Astrocyte (in vitro differentiated cells and primary cell): ENCODE measurements at regions not wholly inside any gene's neighbourhood (a gene's known extent, or its start where the extent isn't known, plus 50 kb on each side); places are given as distances from the start of the nearest gene placed in this dataset.

Experiments
- DNase-seq: peaks from one replicate; pipeline ENCODE4 v3.0.0-alpha.2; 2010; ENCODE audit warnings: low read depth
- FAIRE-seq: peaks from 2 replicates; lab custom pipeline; 2011; peaks lifted over from hg19 to GRCh38; lab: Jason Lieb, UNC
- H2AFZ ChIP-seq: 2 replicates; pipeline ENCODE4 v1.6.0; 2012; ENCODE audit warnings: low read depth, low read length, inconsistent platforms
- H3K27ac ChIP-seq: 2 replicates; pipeline ENCODE4 v1.5.1; 2011; ENCODE audit warnings: low read depth, low read length, inconsistent platforms
- H3K27me3 ChIP-seq: 2 replicates; pipeline ENCODE4 v1.6.0; 2011; ENCODE audit warnings: low read length, inconsistent platforms; ENCODE audit not compliant: insufficient read depth
- H3K36me3 ChIP-seq: 2 replicates; pipeline ENCODE4 v1.5.1; 2011; ENCODE audit warnings: low read length, inconsistent platforms; ENCODE audit not compliant: insufficient read depth
- H3K4me1 ChIP-seq: 2 replicates; pipeline ENCODE4 v1.5.1; 2011; ENCODE audit warnings: low read length, inconsistent platforms; ENCODE audit not compliant: insufficient read depth
- H3K4me2 ChIP-seq: 2 replicates; pipeline ENCODE4 v1.6.0; 2012; ENCODE audit warnings: low read length, inconsistent platforms
- H3K4me3 ChIP-seq: 2 replicates; pipeline ENCODE4 v1.5.1; 2011; ENCODE audit warnings: low read depth, mild to moderate bottlenecking, low read length, inconsistent platforms; ENCODE audit not compliant: insufficient read depth
- H3K79me2 ChIP-seq: 2 replicates; pipeline ENCODE4 v1.6.0; 2012; ENCODE audit warnings: mild to moderate bottlenecking, low read length, inconsistent platforms; ENCODE audit not compliant: insufficient read depth
- H3K9ac ChIP-seq: 2 replicates; pipeline ENCODE4 v1.6.0; 2012; ENCODE audit warnings: mild to moderate bottlenecking, low read length, inconsistent platforms
- H3K9me3 ChIP-seq: 2 replicates; pipeline ENCODE4 v1.5.1; 2012; ENCODE audit warnings: low read depth, mild to moderate bottlenecking, low read length, inconsistent platforms; ENCODE audit not compliant: insufficient read depth
- H4K20me1 ChIP-seq: 2 replicates; pipeline ENCODE4 v1.6.0; 2012; ENCODE audit warnings: low read length, inconsistent platforms; ENCODE audit not compliant: insufficient read depth
- H3K27ac Mint-ChIP-seq: one replicate; pipeline ENCODE4 v1.8.0; 2021; ENCODE audit warnings: mild to moderate bottlenecking, mixed read lengths; ENCODE audit not compliant: unreplicated experiment
- H3K27me3 Mint-ChIP-seq: one replicate; pipeline ENCODE4 v1.8.0; 2021; ENCODE audit warnings: low read depth, mixed read lengths; ENCODE audit not compliant: unreplicated experiment
- H3K36me3 Mint-ChIP-seq: one replicate; pipeline ENCODE4 v1.8.0; 2021; ENCODE audit warnings: low read depth, mixed read lengths; ENCODE audit not compliant: unreplicated experiment
- H3K4me1 Mint-ChIP-seq: one replicate; pipeline ENCODE4 v1.8.0; 2021; ENCODE audit warnings: low read depth, mixed read lengths; ENCODE audit not compliant: unreplicated experiment
- H3K4me3 Mint-ChIP-seq: one replicate; pipeline ENCODE4 v1.8.0; 2021; ENCODE audit warnings: mild to moderate bottlenecking, moderate library complexity, mixed read lengths; ENCODE audit not compliant: unreplicated experiment
- H3K9me3 Mint-ChIP-seq: one replicate; pipeline ENCODE4 v1.8.0; 2021; ENCODE audit warnings: mild to moderate bottlenecking, mixed read lengths; ENCODE audit not compliant: unreplicated experiment
- EZH2 ChIP-seq: IDR thresholded peaks from 2 replicates; pipeline ENCODE4 v1.6.1; 2012; ENCODE audit warnings: mild to moderate bottlenecking, low read length, inconsistent platforms; ENCODE audit not compliant: insufficient read depth
- TF ChIP-seq, protein P1 (sequence below): IDR thresholded peaks from 2 replicates; pipeline ENCODE4 v1.5.1; 2011; ENCODE audit warnings: low read depth, mild to moderate bottlenecking, inconsistent platforms, low read length, moderate library complexity; ENCODE audit not compliant: insufficient read depth

DNA sequence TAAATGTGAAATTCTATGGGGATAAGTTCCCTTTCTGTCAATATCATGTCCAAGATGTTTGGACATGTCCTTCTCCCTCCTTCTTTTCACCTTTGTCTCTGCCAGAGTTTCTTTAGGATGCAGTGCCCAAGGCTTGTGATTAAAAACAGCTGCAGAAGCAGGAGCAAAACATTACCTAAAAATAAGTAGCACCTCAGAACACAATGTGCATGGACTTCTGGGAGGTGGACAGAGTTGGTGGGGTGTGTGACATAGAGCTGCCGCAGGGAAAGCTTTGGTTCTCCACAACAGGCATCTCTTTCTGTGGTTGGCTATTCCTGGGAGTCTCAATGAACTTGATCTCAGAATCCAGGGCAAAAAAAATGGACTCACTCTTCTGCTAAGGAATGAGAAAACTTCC is 97.0 kb downstream of the SEC61B start:
- Histone ChIP-seq H2AFZ (no peak overlapping the region), H3K4me3 (no peak overlapping the region), H3K9me3 (no peaks in the 10 kb centered on the region), H3K36me3 (no peaks in the 10 kb centered on the region), H3K9ac (no peak overlapping the region), H3K79me2 (no peaks in the 10 kb centered on the region), H3K4me1 (no peaks in the 10 kb centered on the region), H4K20me1 (no peaks in the 10 kb centered on the region), H3K27ac (no peak overlapping the region), H3K27me3 (peaks cover 4% of the 10 kb centered on the region), H3K4me2 (no peak overlapping the region)
- DNase-seq, result no peak
- FAIRE-seq, result no peak
- Mint-ChIP-seq H3K27me3 (no peaks in the 10 kb centered on the region), H3K9me3 (no peaks in the 10 kb centered on the region), H3K36me3 (no peaks in the 10 kb centered on the region), H3K4me1 (no peaks in the 10 kb centered on the region), H3K27ac (no peak overlapping the region), H3K4me3 (no peak overlapping the region)
- TF ChIP-seq, protein P1, sequence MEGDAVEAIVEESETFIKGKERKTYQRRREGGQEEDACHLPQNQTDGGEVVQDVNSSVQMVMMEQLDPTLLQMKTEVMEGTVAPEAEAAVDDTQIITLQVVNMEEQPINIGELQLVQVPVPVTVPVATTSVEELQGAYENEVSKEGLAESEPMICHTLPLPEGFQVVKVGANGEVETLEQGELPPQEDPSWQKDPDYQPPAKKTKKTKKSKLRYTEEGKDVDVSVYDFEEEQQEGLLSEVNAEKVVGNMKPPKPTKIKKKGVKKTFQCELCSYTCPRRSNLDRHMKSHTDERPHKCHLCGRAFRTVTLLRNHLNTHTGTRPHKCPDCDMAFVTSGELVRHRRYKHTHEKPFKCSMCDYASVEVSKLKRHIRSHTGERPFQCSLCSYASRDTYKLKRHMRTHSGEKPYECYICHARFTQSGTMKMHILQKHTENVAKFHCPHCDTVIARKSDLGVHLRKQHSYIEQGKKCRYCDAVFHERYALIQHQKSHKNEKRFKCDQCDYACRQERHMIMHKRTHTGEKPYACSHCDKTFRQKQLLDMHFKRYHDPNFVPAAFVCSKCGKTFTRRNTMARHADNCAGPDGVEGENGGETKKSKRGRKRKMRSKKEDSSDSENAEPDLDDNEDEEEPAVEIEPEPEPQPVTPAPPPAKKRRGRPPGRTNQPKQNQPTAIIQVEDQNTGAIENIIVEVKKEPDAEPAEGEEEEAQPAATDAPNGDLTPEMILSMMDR, result no peak
- TF ChIP-seq EZH2, result no peak

DNA sequence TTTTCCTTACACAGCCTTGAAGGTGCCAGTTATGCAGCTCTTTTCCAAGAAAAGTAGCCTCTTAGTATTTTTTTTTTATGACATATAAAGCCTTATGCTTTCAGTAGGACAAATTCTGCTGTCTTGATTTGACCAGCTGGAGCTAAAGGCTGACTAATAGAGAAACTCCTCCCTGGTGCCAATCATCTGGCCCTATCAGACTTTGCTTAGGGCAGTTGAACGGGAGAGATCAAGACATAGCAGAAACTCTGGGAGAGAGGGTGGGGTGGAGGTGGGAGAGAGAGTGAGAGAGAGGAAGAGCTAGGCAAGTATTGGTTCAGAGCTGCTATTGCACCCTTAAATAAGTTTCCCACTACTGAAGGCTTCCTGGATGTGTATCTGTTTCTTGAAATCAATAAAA is 100.2 kb downstream of the SEC61B start:
- H3K9ac ChIP-seq, result no peak overlapping the region
- no peak overlapping the region for H3K4me3 ChIP-seq
- H3K4me1 ChIP-seq, result no peaks in the 10 kb centered on the region
- no peak overlapping the region for H2AFZ ChIP-seq
- H3K27ac ChIP-seq, result no peak overlapping the region
- no peaks in the 10 kb centered on the region for H3K36me3 Mint-ChIP-seq
- no peaks in the 10 kb centered on the region for H3K27me3 ChIP-seq
- DNase-seq, result no peak
- H3K4me2 ChIP-seq, result no peak overlapping the region
- peaks cover 11% of the 10 kb centered on the region for H3K27me3 Mint-ChIP-seq
- no peak overlapping the region for H3K4me3 Mint-ChIP-seq
- H4K20me1 ChIP-seq, result no peaks in the 10 kb centered on the region
- no peaks in the 10 kb centered on the region for H3K36me3 ChIP-seq
- FAIRE-seq, result no peak
- H3K27ac Mint-ChIP-seq, result no peak overlapping the region
- H3K9me3 Mint-ChIP-seq, result no peaks in the 10 kb centered on the region
- H3K9me3 ChIP-seq, result no peaks in the 10 kb centered on the region
- no peaks in the 10 kb centered on the region for H3K79me2 ChIP-seq
- TF ChIP-seq, protein P1, result no peak
- TF ChIP-seq EZH2, result no peak
- no peaks in the 10 kb centered on the region for H3K4me1 Mint-ChIP-seq

GRCh38 chr9:99326112-99326916 is 104.2 kb downstream of the SEC61B start:
- FAIRE-seq, result no peak
- Histone ChIP-seq H2AFZ (no peak overlapping the region), H3K4me3 (no peak overlapping the region), H3K4me2 (no peak overlapping the region), H3K4me1 (no peaks in the 10 kb centered on the region), H3K27ac (no peak overlapping the region), H3K36me3 (no peaks in the 10 kb centered on the region), H3K9ac (no peak overlapping the region), H4K20me1 (no peaks in the 10 kb centered on the region), H3K79me2 (no peaks in the 10 kb centered on the region), H3K27me3 (no peaks in the 10 kb centered on the region), H3K9me3 (no peaks in the 10 kb centered on the region)
- DNase-seq, result peak; percentile 2
- Mint-ChIP-seq H3K27ac (no peak overlapping the region), H3K27me3 (peaks cover 11% of the 10 kb centered on the region), H3K4me3 (no peak overlapping the region), H3K36me3 (no peaks in the 10 kb centered on the region), H3K9me3 (no peaks in the 10 kb centered on the region), H3K4me1 (no peaks in the 10 kb centered on the region)
- TF ChIP-seq EZH2, result no peak
- TF ChIP-seq, protein P1, result no peak
